WERI-Rb-1 (cell line): ENCODE measurements at regions not wholly inside any gene's neighbourhood (a gene's known extent, or its start where the extent isn't known, plus 50 kb on each side); places are given as distances from the start of the nearest gene placed in this dataset.

ENCODE experiments used
- DNase-seq: peaks from one replicate; pipeline ENCODE4 v3.0.0-alpha.2; 2020
- H3K27ac ChIP-seq: fragments of 250-450 bp; sonication (Bioruptor Pico); 2 replicates; pipeline ENCODE4 v1.5.1; 2020; ENCODE audit warnings: mild to moderate bottlenecking, moderate library complexity
- H3K27me3 ChIP-seq: fragments of 250-450 bp; sonication (Bioruptor Pico); 2 replicates; pipeline ENCODE4 v1.5.1; 2021; ENCODE audit warnings: mild to moderate bottlenecking, low read depth, moderate library complexity; ENCODE audit not compliant: insufficient read depth, severe bottlenecking
- H3K36me3 ChIP-seq: fragments of 250-450 bp; sonication (Bioruptor Pico); 2 replicates; pipeline ENCODE4 v1.5.1; 2020; ENCODE audit warnings: mild to moderate bottlenecking, moderate library complexity
- H3K4me3 ChIP-seq: 2 replicates; pipeline ENCODE4 v1.5.1; 2011; ENCODE audit warnings: low read depth, mild to moderate bottlenecking, control low read depth, low read length
- H3K9me3 ChIP-seq: fragments of 250-450 bp; sonication (Bioruptor Pico); 2 replicates; pipeline ENCODE4 v1.5.1; 2021; ENCODE audit warnings: mild to moderate bottlenecking, moderate library complexity; ENCODE audit not compliant: severe bottlenecking
- CTCF ChIP-seq: IDR thresholded peaks from 2 replicates; pipeline ENCODE4 v1.5.1; 2011; ENCODE audit warnings: low read depth, mild to moderate bottlenecking, control low read depth, inconsistent platforms, low read length

GRCh38 chr5:159833088-159833487 lies 83.2 kb upstream of the ADRA1B start:
- no peak overlapping the region for H3K4me3 ChIP-seq
- H3K9me3 ChIP-seq = no peaks in the 10 kb centered on the region
- peaks cover 3% of the 10 kb centered on the region for H3K27me3 ChIP-seq
- TF ChIP-seq CTCF = 0 out of 2 replicates have a peak, but pooled peaks have one; percentile 4
- H3K27ac ChIP-seq = no peak overlapping the region
- no peak for DNase-seq
- no peaks in the 10 kb centered on the region for H3K36me3 ChIP-seq

GRCh38 chr5:159833846-159834245 lies 82.4 kb upstream of the ADRA1B start:
- no peak for TF ChIP-seq CTCF
- DNase-seq = no peak
- Histone ChIP-seq H3K9me3 (no peaks in the 10 kb centered on the region), H3K27ac (no peak overlapping the region), H3K27me3 (peaks cover 3% of the 10 kb centered on the region), H3K36me3 (no peaks in the 10 kb centered on the region), H3K4me3 (no peak overlapping the region)

- Histone ChIP-seq H3K27me3 (peaks cover 3% of the 10 kb centered on the region), H3K9me3 (no peaks in the 10 kb centered on the region), H3K27ac (no peak overlapping the region), H3K4me3 (no peak overlapping the region), H3K36me3 (no peaks in the 10 kb centered on the region)
- no peak for DNase-seq
- TF ChIP-seq CTCF = no peak
Measured at GRCh38 chr5:159835548-159835947, 80.7 kb upstream of the ADRA1B start.

- Histone ChIP-seq H3K9me3 (no peaks in the 10 kb centered on the region), H3K36me3 (no peaks in the 10 kb centered on the region), H3K27me3 (peaks cover 3% of the 10 kb centered on the region), H3K27ac (no peak overlapping the region), H3K4me3 (no peak overlapping the region)
- TF ChIP-seq CTCF = no peak
- no peak for DNase-seq
Measured at GRCh38 chr5:159836691-159837090, 79.6 kb upstream of the ADRA1B start.

- H3K36me3 ChIP-seq = no peaks in the 10 kb centered on the region
- H3K27ac ChIP-seq = no peak overlapping the region
- no peaks in the 10 kb centered on the region for H3K9me3 ChIP-seq
- DNase-seq = no peak
- H3K27me3 ChIP-seq = peaks cover 3% of the 10 kb centered on the region
- no peak overlapping the region for H3K4me3 ChIP-seq
- TF ChIP-seq CTCF = no peak
Measured at GRCh38 chr5:159837860-159838259, 78.4 kb upstream of the ADRA1B start.

- no peak for TF ChIP-seq CTCF
- H3K9me3 ChIP-seq = no peaks in the 10 kb centered on the region
- H3K27ac ChIP-seq = no peak overlapping the region
- H3K27me3 ChIP-seq = no peaks in the 10 kb centered on the region
- DNase-seq = peak; percentile 31
- H3K4me3 ChIP-seq = no peak overlapping the region
- H3K36me3 ChIP-seq = no peaks in the 10 kb centered on the region
Measured at GRCh38 chr5:159838551-159839222, 77.6 kb upstream of the ADRA1B start.
